ENCODE measurements at regions not wholly inside any gene's neighbourhood (a gene's known extent, or its start where the extent isn't known, plus 50 kb on each side); places are given as distances from the start of the nearest gene placed in this dataset.

DNA sequence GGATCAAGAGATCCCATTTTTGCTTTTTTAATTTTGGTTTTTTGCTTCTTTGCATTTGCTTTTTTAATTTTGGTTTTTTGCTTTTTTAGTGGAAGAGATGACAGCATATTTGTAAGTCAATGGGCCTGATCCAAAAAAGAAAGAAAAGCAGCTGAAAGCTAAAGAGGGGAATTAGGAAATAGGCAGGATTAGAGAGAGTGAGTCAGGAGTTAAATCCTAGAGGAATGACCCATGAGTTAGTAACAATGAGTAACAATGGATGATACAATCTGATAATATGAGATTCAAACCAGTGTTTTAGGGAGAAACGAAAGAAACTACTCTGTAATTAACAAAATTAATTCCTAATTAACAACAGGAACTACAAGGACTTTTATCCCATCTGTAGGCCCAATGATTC lies 111.2 kb upstream of the SGCG start:
- TF ChIP-seq, protein P1, sequence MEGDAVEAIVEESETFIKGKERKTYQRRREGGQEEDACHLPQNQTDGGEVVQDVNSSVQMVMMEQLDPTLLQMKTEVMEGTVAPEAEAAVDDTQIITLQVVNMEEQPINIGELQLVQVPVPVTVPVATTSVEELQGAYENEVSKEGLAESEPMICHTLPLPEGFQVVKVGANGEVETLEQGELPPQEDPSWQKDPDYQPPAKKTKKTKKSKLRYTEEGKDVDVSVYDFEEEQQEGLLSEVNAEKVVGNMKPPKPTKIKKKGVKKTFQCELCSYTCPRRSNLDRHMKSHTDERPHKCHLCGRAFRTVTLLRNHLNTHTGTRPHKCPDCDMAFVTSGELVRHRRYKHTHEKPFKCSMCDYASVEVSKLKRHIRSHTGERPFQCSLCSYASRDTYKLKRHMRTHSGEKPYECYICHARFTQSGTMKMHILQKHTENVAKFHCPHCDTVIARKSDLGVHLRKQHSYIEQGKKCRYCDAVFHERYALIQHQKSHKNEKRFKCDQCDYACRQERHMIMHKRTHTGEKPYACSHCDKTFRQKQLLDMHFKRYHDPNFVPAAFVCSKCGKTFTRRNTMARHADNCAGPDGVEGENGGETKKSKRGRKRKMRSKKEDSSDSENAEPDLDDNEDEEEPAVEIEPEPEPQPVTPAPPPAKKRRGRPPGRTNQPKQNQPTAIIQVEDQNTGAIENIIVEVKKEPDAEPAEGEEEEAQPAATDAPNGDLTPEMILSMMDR (IDR thresholded peaks at IDR 0.05; ENCODE audit: insufficient read depth, low read depth, low read length): no peak
- no peak for TF ChIP-seq EZH2 (IDR thresholded peaks at IDR 0.05; ENCODE audit: insufficient read depth, low read length)
